GM10266 (cell line): ENCODE measurements at regions not wholly inside any gene's neighbourhood (a gene's known extent, or its start where the extent isn't known, plus 50 kb on each side); places are given as distances from the start of the nearest gene placed in this dataset.
"Not testable (repeated sequence)": the region's sequence is repeated elsewhere in the genome, so short reads cannot be mapped to it uniquely, and the experiment has no call there.

Source experiments
- DNase-seq: peaks from one replicate; pipeline ENCODE4 v3.0.0; 2012; ENCODE audit errors: extremely low spot score
- TF ChIP-seq, protein P1 (sequence below): IDR thresholded peaks from 2 replicates; pipeline ENCODE4 v1.5.1; 2012; ENCODE audit warnings: mild to moderate bottlenecking, low read depth; ENCODE audit not compliant: control insufficient read depth, insufficient read depth; ENCODE audit errors: missing control alignments

DNA sequence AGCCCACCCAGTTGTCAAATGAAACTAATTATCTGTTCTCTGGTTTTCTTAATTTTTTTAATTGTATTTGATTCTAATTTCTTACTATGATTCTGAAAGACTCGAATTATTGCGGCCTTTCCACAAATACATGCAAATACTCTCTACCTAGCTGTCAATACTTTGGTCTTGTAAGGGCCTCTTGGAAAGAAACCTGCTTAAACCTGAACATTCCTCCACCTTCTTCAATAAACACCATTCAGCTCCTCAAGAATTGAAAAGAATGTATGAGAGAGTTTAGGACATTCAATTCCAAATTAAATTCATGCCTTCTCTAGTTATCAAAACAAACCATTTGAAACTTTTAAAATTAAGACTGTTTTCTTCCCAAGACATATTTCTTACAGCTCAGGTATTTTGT lies 385.9 kb upstream of the NOCT start:
- TF ChIP-seq, protein P1, sequence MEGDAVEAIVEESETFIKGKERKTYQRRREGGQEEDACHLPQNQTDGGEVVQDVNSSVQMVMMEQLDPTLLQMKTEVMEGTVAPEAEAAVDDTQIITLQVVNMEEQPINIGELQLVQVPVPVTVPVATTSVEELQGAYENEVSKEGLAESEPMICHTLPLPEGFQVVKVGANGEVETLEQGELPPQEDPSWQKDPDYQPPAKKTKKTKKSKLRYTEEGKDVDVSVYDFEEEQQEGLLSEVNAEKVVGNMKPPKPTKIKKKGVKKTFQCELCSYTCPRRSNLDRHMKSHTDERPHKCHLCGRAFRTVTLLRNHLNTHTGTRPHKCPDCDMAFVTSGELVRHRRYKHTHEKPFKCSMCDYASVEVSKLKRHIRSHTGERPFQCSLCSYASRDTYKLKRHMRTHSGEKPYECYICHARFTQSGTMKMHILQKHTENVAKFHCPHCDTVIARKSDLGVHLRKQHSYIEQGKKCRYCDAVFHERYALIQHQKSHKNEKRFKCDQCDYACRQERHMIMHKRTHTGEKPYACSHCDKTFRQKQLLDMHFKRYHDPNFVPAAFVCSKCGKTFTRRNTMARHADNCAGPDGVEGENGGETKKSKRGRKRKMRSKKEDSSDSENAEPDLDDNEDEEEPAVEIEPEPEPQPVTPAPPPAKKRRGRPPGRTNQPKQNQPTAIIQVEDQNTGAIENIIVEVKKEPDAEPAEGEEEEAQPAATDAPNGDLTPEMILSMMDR, result no peak
- no peak for DNase-seq

DNA sequence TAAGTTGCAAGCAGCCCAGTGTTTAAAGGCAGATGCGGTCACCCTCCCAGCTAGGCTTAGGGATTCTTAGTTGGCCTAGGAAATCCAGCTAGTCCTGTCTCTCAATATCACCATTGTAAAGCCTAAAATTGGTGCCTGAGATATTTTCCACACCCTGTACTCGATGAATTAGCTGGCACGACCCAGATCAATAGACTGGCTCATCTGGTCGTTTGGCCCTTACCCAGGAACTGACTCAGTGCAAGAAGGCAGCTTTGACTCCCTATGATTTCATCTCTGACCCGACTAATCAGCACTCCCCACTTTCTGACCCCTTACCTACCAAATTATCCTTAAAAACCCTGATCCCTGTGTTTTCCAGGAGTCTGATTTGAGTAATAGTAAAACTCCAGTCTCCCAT lies 384.9 kb upstream of the SLC7A11 start:
- TF ChIP-seq, protein P1, result no peak

DNA sequence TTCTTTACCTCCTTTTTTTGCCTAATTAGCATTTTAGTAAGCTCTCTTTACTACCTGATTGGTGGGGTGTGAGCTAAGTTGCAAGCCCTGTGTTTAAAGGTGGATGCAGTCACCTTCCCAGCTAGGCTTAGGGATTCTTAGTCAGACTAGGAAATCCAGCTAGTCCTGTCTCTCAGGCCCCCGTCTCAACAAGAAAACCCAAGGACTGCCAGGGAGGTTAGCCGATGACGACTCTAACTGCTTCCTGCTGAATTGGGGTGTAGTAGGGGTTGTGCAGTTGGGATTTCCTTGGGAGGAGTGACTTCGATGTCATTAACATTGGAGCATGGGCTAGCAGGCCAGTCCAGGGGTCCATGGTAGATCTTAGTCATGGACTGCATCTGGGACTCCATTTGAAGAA lies 380.2 kb upstream of the SLC7A11 start:
- DNase-seq, result not testable (repeated sequence)

More for the DNA sequence above, 384.9 kb upstream of the SLC7A11 start:
- DNase-seq, result no peak

DNA sequence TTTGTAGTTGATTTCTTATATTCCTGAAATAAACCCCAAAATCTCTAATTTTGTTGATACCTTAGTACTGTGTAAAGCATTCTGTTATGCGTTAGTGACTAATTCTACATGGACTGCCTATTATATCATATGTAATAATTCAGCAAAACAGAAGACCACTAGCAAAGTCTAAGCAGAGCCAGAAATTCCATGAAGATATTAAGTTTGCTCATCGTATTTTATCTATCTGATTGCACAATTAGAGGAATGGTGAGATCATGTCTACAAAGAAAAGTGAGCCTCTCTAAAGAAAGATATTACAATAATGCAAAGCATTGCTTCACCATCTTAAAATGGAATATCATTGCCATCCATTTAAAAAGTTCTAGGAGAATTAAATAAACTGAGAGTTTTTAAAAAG lies 374.6 kb upstream of the SLC7A11 start:
- TF ChIP-seq, protein P1, result no peak
- no peak for DNase-seq

DNA sequence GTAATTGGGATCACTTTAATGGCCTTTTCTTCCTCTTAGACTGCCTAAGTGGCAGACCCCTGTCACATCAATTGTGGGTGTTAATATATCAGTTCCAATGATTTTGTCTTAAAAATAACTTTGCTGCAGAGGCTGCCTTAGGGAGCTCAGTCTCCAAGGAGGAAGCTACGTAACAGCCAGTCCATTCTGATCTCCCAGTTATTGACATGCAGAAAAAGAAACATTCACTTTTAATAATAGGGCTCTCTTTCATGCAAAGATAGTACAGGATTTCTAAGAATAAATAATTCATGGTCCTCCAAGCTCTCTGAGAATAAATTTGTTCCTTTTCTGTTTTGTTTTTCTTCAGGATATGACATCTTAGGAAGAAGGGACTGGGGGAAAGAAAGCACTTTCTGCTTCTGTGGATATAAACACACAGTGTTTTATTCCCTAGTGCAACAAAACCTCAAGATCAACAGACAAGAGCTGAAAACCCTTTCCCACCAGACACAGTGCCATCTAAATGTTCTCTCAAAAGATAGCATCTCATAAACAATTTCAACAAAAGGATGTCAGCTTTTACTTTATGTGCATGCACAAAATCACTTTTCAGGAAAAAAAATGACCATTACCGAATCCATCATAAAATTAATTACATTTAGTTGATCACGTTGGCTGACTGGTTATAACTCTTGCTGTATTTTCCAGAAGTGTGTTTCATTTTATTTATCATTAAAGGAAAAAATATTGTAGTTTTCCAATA lies 372.4 kb upstream of the SLC7A11 start:
- TF ChIP-seq, protein P1, result no peak
- no peak for DNase-seq

DNA sequence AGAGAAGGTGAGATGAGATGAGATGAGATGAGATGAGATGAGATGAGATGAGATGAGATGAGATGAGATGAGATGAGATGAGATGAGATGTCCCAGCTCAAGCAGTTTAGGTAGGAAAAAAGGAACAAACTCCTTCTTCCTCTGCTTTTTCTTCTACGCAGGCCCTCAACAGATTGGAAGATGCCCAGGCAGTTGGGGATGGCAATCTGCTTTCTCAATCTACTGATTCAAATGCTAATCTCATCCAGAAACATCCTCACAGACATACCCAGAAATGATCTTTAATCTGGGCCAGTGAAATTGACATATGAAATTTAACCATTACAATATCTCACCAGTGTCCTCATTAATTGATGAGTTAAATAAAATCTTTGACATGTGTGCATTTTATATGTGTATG lies 370.3 kb upstream of the SLC7A11 start:
- no peak for DNase-seq
- TF ChIP-seq, protein P1, result no peak

DNA sequence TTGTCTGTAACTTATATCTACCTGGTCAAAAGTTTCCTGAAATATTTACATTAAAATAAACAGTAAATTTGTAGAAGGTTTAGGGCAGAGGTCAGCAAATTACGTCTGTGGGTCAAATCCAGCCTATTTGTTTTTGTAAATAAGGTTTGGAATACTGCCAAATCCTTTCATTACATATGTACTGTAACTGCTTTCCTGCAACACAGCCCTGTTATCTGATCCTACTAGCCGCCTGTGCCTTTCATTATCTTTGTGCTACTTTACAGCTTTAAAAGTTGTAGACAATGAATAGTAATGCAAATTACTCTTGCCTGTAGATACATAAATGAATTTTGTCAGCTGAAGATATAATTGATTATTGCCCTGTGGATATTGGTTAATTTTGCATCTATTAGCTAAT lies 369.6 kb upstream of the SLC7A11 start:
- TF ChIP-seq, protein P1, result no peak

DNA sequence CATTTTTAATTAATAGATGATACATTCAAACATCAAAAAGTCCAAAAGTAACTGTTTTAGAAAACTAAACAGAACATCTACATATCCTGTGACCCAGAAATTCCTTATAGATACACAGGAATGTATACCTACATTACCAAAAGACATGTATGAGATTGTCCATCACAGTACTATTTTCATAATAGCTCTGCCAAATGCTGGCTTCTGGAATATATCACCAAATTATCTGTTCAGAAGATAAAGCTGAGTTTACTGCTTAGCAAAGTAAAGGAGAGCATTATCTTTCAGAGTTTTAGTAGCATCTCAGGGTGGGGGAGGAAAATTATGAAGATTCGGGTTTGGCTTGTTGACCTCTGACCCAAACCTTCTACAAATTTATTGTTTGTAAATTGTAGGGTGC lies 368.9 kb upstream of the SLC7A11 start:
- TF ChIP-seq, protein P1, result no peak
- DNase-seq, result no peak

More for the DNA sequence above, 369.6 kb upstream of the SLC7A11 start:
- no peak for DNase-seq
